ENCODE measurements at regions not wholly inside any gene's neighbourhood (a gene's known extent, or its start where the extent isn't known, plus 50 kb on each side); places are given as distances from the start of the nearest gene placed in this dataset.

- ChIA-PET CTCF (interaction anchor here (0.7 to 1.8 kb wide), 3 partner anchors 28 to 450 kb away, joined by 3 to 5 read pairs (median 4); no protein-coding TSS in a partner anchor), RAD21 (ENCODE audit: unreplicated experiment) (interaction anchor here (1.6 kb wide), 1 partner anchor 146 kb away, joined by 10 read pairs; no protein-coding TSS in a partner anchor), POLR2A (no interaction called here), SMC1A (ENCODE audit: uncharacterized antibody, unreplicated experiment) (no interaction called here)
- H3K4me1 ChIP-seq (ENCODE audit: control insufficient read depth, insufficient read depth, low read length) = no peaks in the 10 kb centered on the region
- no TSS peak for BruUV-seq (replicated peaks)
- no peaks in the 10 kb centered on the region for H3K36me3 ChIP-seq (ENCODE audit: control insufficient read depth in 2 of 2, insufficient read depth in 2 of 2, low read length in 1 of 2)
- in situ Hi-C loops (cut with MboI) (loop anchor here (25.0 kb wide), 1 partner anchor 1472 kb away; no protein-coding TSS in a partner anchor), intact Hi-C loops (cut with micrococcal nuclease; ENCODE audit: unreplicated experiment) (no loop called here)
- no peak overlapping the region for H3K27ac ChIP-seq (ENCODE audit: control insufficient read depth, insufficient read depth)
- TF ChIP-seq ZBED1 (IDR thresholded peaks at IDR 0.05; ENCODE audit: borderline replicate concordance) = no peak
- TF ChIP-seq FOS (IDR thresholded peaks at IDR 0.05; ENCODE audit: borderline replicate concordance, extremely low read depth, insufficient read length) = no peak
- TF ChIP-seq, protein P1, sequence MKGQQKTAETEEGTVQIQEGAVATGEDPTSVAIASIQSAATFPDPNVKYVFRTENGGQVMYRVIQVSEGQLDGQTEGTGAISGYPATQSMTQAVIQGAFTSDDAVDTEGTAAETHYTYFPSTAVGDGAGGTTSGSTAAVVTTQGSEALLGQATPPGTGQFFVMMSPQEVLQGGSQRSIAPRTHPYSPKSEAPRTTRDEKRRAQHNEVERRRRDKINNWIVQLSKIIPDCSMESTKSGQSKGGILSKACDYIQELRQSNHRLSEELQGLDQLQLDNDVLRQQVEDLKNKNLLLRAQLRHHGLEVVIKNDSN (IDR thresholded peaks at IDR 0.05; ENCODE audit: borderline replicate concordance, extremely low read length, insufficient read depth, low read depth, low read length) = no peak
- TF ChIP-seq ETV6 (conservative IDR thresholded peaks at IDR 0.05 in 1 of 2, IDR thresholded peaks at IDR 0.05 in 1 of 2; ENCODE audit: borderline replicate concordance in 1 of 2, low read depth in 1 of 2) = no peak
- no peak for TF ChIP-seq POLR2AphosphoS5 (IDR thresholded peaks at IDR 0.05; ENCODE audit: low read length)
- TF ChIP-seq IRF4 (IDR thresholded peaks at IDR 0.05; ENCODE audit: low read depth, low read length) = no peak
- no peak for TF ChIP-seq SMARCA5 (IDR thresholded peaks at IDR 0.05)
- TF ChIP-seq, protein P2, sequence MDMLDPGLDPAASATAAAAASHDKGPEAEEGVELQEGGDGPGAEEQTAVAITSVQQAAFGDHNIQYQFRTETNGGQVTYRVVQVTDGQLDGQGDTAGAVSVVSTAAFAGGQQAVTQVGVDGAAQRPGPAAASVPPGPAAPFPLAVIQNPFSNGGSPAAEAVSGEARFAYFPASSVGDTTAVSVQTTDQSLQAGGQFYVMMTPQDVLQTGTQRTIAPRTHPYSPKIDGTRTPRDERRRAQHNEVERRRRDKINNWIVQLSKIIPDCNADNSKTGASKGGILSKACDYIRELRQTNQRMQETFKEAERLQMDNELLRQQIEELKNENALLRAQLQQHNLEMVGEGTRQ (IDR thresholded peaks at IDR 0.05; ENCODE audit: borderline replicate concordance, low read depth, low read length) = no peak
- TF ChIP-seq PAX5 (IDR thresholded peaks at IDR 0.05; ENCODE audit: borderline replicate concordance, low read depth, low read length) = no peak
- TF ChIP-seq, protein P3, sequence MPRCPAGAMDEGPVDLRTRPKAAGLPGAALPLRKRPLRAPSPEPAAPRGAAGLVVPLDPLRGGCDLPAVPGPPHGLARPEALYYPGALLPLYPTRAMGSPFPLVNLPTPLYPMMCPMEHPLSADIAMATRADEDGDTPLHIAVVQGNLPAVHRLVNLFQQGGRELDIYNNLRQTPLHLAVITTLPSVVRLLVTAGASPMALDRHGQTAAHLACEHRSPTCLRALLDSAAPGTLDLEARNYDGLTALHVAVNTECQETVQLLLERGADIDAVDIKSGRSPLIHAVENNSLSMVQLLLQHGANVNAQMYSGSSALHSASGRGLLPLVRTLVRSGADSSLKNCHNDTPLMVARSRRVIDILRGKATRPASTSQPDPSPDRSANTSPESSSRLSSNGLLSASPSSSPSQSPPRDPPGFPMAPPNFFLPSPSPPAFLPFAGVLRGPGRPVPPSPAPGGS (IDR thresholded peaks at IDR 0.05; ENCODE audit: borderline replicate concordance, insufficient read depth, low read depth, low read length, poor library complexity, severe bottlenecking) = no peak
- TF ChIP-seq POLR2A (IDR thresholded peaks at IDR 0.05; ENCODE audit: low read depth, low read length) = no peak
- TF ChIP-seq SUPT20H (IDR thresholded peaks at IDR 0.05; ENCODE audit: borderline replicate concordance, control insufficient read depth, low read depth, low read length) = no peak
- no peak for TF ChIP-seq CBX5 (IDR thresholded peaks at IDR 0.05; ENCODE audit: low read depth)
- no peak for TF ChIP-seq ASH2L (IDR thresholded peaks at IDR 0.05; ENCODE audit: borderline replicate concordance, low read depth)
- TF ChIP-seq, protein P4, sequence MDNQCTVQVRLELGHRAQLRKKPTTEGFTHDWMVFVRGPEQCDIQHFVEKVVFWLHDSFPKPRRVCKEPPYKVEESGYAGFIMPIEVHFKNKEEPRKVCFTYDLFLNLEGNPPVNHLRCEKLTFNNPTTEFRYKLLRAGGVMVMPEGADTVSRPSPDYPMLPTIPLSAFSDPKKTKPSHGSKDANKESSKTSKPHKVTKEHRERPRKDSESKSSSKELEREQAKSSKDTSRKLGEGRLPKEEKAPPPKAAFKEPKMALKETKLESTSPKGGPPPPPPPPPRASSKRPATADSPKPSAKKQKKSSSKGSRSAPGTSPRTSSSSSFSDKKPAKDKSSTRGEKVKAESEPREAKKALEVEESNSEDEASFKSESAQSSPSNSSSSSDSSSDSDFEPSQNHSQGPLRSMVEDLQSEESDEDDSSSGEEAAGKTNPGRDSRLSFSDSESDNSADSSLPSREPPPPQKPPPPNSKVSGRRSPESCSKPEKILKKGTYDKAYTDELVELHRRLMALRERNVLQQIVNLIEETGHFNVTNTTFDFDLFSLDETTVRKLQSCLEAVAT (IDR thresholded peaks at IDR 0.05) = no peak
- no peak for TF ChIP-seq IKZF1 (conservative IDR thresholded peaks at IDR 0.05)
- no peak for TF ChIP-seq SIN3A (IDR thresholded peaks at IDR 0.05; ENCODE audit: low read depth, low read length)
- TF ChIP-seq NFYB (IDR thresholded peaks at IDR 0.05; ENCODE audit: insufficient read depth, low read depth, low read length) = no peak
- TF ChIP-seq, protein P5, sequence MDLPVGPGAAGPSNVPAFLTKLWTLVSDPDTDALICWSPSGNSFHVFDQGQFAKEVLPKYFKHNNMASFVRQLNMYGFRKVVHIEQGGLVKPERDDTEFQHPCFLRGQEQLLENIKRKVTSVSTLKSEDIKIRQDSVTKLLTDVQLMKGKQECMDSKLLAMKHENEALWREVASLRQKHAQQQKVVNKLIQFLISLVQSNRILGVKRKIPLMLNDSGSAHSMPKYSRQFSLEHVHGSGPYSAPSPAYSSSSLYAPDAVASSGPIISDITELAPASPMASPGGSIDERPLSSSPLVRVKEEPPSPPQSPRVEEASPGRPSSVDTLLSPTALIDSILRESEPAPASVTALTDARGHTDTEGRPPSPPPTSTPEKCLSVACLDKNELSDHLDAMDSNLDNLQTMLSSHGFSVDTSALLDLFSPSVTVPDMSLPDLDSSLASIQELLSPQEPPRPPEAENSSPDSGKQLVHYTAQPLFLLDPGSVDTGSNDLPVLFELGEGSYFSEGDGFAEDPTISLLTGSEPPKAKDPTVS (IDR thresholded peaks at IDR 0.05; ENCODE audit: low read depth, low read length) = no peak
- TF ChIP-seq NRF1 (conservative IDR thresholded peaks at IDR 0.05; ENCODE audit: low read depth, low read length) = no peak
- H3K4me2 ChIP-seq (ENCODE audit: control insufficient read depth, insufficient read depth) = no peak overlapping the region
- no peak for ATAC-seq
- H3K79me2 ChIP-seq (ENCODE audit: control insufficient read depth, insufficient read depth, low read length) = no peaks in the 10 kb centered on the region
- no peak overlapping the region for H2AFZ ChIP-seq (ENCODE audit: control insufficient read depth, low read depth, low read length)
- no peak for FAIRE-seq
- no peak for DNase-seq (ENCODE audit: low read depth, low spot score)
- no peaks in the 10 kb centered on the region for H3K9me3 ChIP-seq (replicated peaks; ENCODE audit: control insufficient read depth, insufficient read depth, low read length)
- no peaks in the 10 kb centered on the region for H4K20me1 ChIP-seq (ENCODE audit: control insufficient read depth, insufficient read depth)
- no peaks in the 10 kb centered on the region for H3K27me3 ChIP-seq (replicated peaks in 1 of 2; ENCODE audit: control insufficient read depth in 2 of 2, insufficient read depth in 2 of 2, low read length in 1 of 2)
- no peak overlapping the region for H3K4me3 ChIP-seq
- no peak overlapping the region for H3K9ac ChIP-seq (ENCODE audit: control insufficient read depth, insufficient read depth, low read length)
These were observed 673.4 kb downstream of the PCDH18 start for GRCh38 chr4:136858903-136859302.
